Nephron progenitor cell (in vitro differentiated cells): ENCODE measurements at regions not wholly inside any gene's neighbourhood (a gene's known extent, or its start where the extent isn't known, plus 50 kb on each side); places are given as distances from the start of the nearest gene placed in this dataset.

ENCODE experiments used
- DNase-seq: peaks from one replicate; pipeline ENCODE4 v3.0.0; 2021
- H3K27ac Mint-ChIP-seq: 2 replicates; pipeline ENCODE4 v1.8.0; 2021; ENCODE audit warnings: mild to moderate bottlenecking, moderate library complexity, mixed read lengths
- H3K27me3 Mint-ChIP-seq: 2 replicates; pipeline ENCODE4 v1.8.0; 2021; ENCODE audit warnings: mild to moderate bottlenecking, low read depth, mixed read lengths; ENCODE audit not compliant: poor library complexity
- H3K36me3 Mint-ChIP-seq: 2 replicates; pipeline ENCODE4 v1.8.0; 2021; ENCODE audit warnings: low read depth, mixed read lengths
- H3K4me1 Mint-ChIP-seq: 2 replicates; pipeline ENCODE4 v1.8.0; 2021; ENCODE audit warnings: mixed read lengths
- H3K4me3 Mint-ChIP-seq: 2 replicates; pipeline ENCODE4 v1.8.0; 2021; ENCODE audit warnings: mild to moderate bottlenecking, moderate library complexity, mixed read lengths
- H3K9me3 Mint-ChIP-seq: 2 replicates; pipeline ENCODE4 v1.8.0; 2021; ENCODE audit warnings: mild to moderate bottlenecking, moderate library complexity, mixed read lengths
- CTCF ChIP-seq: fragments of 200-600 bp; sonication (generic); IDR thresholded peaks from 2 replicates; pipeline ENCODE4 v1.5.0; 2021; ENCODE audit warnings: antibody characterized with exemption

GRCh38 chr2:114113518-114113917, 223.6 kb downstream of the ACTR3 start:
- peaks cover 6% of the 10 kb centered on the region for H3K27me3 Mint-ChIP-seq
- H3K36me3 Mint-ChIP-seq = no peaks in the 10 kb centered on the region
- peaks cover 10% of the 10 kb centered on the region for H3K4me1 Mint-ChIP-seq
- H3K9me3 Mint-ChIP-seq = no peaks in the 10 kb centered on the region
- no peak overlapping the region for H3K27ac Mint-ChIP-seq
- no peak for TF ChIP-seq CTCF
- no peak overlapping the region for H3K4me3 Mint-ChIP-seq
- no peak for DNase-seq

- no peak for DNase-seq
- no peak overlapping the region for H3K27ac Mint-ChIP-seq
- H3K4me1 Mint-ChIP-seq = no peaks in the 10 kb centered on the region
- H3K4me3 Mint-ChIP-seq = no peak overlapping the region
- H3K36me3 Mint-ChIP-seq = no peaks in the 10 kb centered on the region
- TF ChIP-seq CTCF = no peak
- no peaks in the 10 kb centered on the region for H3K9me3 Mint-ChIP-seq
- peaks cover 6% of the 10 kb centered on the region for H3K27me3 Mint-ChIP-seq
Observed at GRCh38 chr2:114118088-114118487, 228.2 kb downstream of the ACTR3 start.

- Mint-ChIP-seq H3K36me3 (no peaks in the 10 kb centered on the region), H3K9me3 (no peaks in the 10 kb centered on the region), H3K4me3 (no peak overlapping the region), H3K27me3 (peaks cover 3% of the 10 kb centered on the region), H3K27ac (no peak overlapping the region), H3K4me1 (no peaks in the 10 kb centered on the region)
- no peak for DNase-seq
- TF ChIP-seq CTCF = no peak
Observed at GRCh38 chr2:114119862-114120261, 230.0 kb downstream of the ACTR3 start.

- no peaks in the 10 kb centered on the region for H3K36me3 Mint-ChIP-seq
- no peak overlapping the region for H3K27ac Mint-ChIP-seq
- H3K27me3 Mint-ChIP-seq = peaks cover 2% of the 10 kb centered on the region
- no peak for TF ChIP-seq CTCF
- no peak for DNase-seq
- no peaks in the 10 kb centered on the region for H3K9me3 Mint-ChIP-seq
- no peak overlapping the region for H3K4me3 Mint-ChIP-seq
- H3K4me1 Mint-ChIP-seq = no peaks in the 10 kb centered on the region
Observed at GRCh38 chr2:114122930-114123329, 233.0 kb downstream of the ACTR3 start.

- H3K9me3 Mint-ChIP-seq = no peaks in the 10 kb centered on the region
- H3K36me3 Mint-ChIP-seq = no peaks in the 10 kb centered on the region
- no peaks in the 10 kb centered on the region for H3K4me1 Mint-ChIP-seq
- peaks cover 2% of the 10 kb centered on the region for H3K27me3 Mint-ChIP-seq
- no peak overlapping the region for H3K4me3 Mint-ChIP-seq
- H3K27ac Mint-ChIP-seq = no peak overlapping the region
- TF ChIP-seq CTCF = no peak
- DNase-seq = no peak
Observed at GRCh38 chr2:114123925-114124324, 234.0 kb downstream of the ACTR3 start.

GRCh38 chr2:114127372-114127771, 237.5 kb downstream of the ACTR3 start:
- Mint-ChIP-seq H3K4me3 (no peak overlapping the region), H3K4me1 (no peaks in the 10 kb centered on the region), H3K36me3 (no peaks in the 10 kb centered on the region), H3K27ac (no peak overlapping the region), H3K27me3 (peaks cover 2% of the 10 kb centered on the region), H3K9me3 (no peaks in the 10 kb centered on the region)
- no peak for DNase-seq
- no peak for TF ChIP-seq CTCF
